COLO829 (cell line): ENCODE measurements at regions not wholly inside any gene's neighbourhood (a gene's known extent, or its start where the extent isn't known, plus 50 kb on each side); places are given as distances from the start of the nearest gene placed in this dataset.
"Not testable (repeated sequence)": the region's sequence is repeated elsewhere in the genome, so short reads cannot be mapped to it uniquely, and the experiment has no call there.

Source experiments
- DNase-seq: peaks from one replicate; pipeline ENCODE4 v3.0.0; 2012; ENCODE audit warnings: low spot score

DNA sequence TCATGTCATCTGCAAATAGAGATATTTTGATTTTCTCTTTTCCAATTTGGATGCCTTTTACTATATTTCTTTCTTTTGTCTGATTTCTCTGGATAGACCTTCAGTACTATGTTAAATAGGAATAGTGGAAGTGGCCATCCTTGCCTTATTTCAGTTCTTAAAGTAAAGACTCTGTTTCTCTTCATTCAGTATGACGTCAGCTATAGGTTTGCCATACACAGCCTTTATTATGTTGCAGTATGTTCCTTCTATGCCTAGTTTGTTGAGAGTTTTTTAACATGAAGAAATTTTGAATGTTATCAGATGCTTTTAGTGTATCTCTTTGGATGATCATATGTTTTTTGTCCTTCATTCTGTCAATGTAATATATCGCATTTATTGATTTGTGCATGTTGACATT lies 566.7 kb upstream of the ROBO1 start:
- DNase-seq, result no peak

GRCh38 chr3:80331494-80332170 lies 563.8 kb upstream of the ROBO1 start:
- DNase-seq, result no peak

DNA sequence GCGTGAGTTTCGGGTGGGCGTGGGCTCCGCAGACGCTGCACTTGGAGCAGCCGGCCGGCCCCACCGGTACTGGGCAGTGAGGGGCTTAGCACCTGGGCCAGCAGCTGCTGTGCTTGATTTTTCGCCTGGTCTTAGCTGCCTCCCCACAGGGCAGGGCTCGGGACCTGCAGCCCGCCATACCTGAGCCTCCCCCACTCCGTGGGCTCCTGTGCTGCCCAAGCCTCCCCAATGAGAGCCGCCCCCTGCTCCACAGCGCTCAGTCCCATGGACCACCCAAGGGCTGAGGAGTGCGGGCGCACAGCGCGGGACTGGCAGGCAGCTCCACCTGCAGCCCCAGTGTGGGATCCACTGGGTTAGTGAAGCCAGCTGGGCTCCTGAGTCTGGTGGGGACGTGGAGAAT lies 546.7 kb upstream of the ROBO1 start:
- DNase-seq, result not testable (repeated sequence)

- DNase-seq, result no peak
Observed at GRCh38 chr3:80308637-80309036, 540.8 kb upstream of the ROBO1 start.

GRCh38 chr3:80307844-80308243 lies 540.0 kb upstream of the ROBO1 start:
- DNase-seq, result no peak

DNA sequence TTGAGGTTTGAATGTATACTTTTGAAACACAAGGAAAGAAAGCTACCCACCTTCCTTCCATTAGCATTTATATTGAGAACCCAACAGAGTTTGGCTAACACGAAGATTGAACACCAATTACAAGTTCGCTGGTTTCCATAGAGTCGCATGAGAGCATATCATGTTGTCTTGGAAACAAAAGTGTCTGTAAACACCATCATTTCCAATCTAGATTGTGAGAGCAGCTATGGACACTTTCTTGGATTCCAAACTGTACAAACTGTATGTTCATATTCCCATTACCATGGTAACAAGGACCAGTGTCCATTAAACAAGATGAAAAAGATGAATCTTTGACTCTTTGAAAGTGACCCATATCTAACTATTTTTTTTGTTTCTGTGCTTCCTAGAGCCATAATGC lies 529.9 kb upstream of the ROBO1 start:
- DNase-seq, result no peak

DNA sequence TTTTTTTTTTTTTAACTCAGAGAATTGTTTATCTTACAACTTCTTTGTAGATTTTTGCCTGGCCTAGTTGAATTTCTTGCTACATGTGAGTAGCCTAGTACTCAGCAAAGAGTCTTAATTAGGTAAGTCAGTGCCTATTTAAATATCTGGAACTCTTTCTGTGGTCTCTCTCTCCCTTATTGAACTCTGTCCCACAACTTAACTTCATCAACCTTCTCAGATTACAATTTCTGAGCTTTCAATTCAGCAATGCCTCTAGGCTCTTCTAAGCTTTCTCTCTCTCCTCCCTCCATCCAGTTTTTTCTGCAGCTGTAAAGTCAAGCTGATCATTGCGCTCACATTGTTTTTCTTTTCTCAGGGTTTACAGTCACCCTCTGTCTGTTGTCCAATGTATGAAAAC lies 517.6 kb upstream of the ROBO1 start:
- no peak for DNase-seq

GRCh38 chr3:80283783-80284182 lies 516.0 kb upstream of the ROBO1 start:
- no peak for DNase-seq

DNA sequence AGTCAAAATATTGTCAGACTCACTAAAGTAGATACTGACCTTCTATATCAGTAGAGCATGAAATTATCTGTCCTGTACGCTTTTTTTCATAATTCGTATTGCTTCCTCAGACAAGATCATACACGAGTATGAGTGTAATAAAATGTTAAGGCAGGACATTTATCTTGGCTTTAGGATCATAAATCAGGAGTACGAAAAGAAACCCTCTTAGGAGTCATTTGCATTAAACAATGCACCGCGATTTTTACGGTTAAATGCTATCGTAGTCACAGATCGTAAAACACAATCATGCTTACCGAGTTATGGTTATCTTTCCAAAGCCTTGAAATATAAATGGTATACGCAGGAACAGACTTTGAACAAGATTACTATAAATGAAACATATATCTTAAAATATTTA lies 510.3 kb upstream of the ROBO1 start:
- no peak for DNase-seq

DNA sequence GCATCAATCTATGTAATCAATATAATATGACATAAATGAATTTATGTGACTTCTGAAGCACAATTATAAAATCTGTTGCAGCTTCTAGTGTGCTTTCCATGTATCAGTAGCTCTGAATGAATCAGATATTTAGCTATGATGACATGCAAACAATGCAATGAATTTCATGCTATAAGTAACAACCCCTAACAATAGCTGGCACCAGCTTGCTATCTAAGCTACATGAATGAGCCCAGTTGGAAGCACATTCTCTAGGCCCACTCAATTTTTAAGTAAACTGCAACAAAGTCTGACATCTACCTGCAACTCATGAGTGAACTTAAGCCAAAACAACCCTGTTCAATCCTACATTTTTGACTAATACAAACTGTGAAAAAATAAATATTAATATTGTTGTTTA lies 507.3 kb upstream of the ROBO1 start:
- DNase-seq, result no peak

GRCh38 chr3:80263260-80263659 lies 495.5 kb upstream of the ROBO1 start:
- DNase-seq, result no peak

- no peak for DNase-seq
Observed at GRCh38 chr3:80261082-80261481, 493.3 kb upstream of the ROBO1 start.

DNA sequence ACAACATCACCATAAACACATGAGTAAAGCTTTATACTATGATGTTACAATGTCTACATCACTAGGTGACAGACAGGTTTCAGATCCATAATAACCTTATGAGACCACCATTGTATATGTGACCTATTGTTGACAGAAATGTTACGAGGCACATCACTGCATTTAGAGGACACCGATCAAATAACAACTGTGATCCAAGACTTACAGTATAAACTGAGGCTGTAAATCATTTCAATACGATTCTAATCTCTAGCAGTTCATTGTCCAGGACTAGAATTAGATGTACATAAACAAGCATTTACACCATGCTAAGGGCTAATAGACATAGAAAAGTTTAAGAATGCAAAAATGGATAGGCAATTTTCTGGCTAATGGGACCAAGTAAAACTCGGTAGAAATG lies 491.9 kb upstream of the ROBO1 start:
- no peak for DNase-seq

DNA sequence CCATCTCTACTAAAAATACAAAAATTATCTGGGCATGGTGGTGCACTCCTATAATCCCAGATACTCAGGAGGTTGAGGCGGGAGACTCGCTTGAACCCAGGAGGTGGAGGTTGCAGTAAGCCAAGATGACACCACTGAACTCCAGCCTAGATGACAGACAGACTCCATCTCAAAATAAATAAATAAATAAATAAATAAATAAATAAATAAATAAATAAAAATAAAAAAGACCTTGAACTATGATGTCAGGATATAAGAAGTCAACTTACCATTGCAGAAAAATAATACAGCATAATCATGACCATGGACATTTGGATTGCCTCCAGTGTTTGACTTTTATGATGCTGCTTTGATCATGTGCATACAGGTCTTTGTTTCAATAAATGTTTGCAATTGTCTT lies 484.3 kb upstream of the ROBO1 start:
- no peak for DNase-seq

DNA sequence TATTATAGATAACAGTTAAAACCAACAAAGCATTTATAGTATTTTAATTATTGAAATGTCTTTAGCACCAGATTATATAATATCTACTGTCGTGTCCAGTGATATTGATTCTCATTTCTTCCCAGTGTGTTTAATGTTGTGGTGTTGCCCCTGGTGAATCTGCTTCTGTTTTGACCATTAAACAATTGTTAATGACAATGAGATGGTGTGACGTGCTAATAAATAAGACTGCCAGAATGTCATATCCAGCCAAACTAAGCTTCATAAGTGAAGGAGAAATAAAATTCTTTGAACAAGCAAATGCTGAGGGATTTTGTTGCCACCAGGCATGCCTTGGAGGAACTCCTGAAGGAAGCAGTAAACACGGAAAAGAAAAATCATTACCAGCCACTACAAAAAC lies 480.0 kb upstream of the ROBO1 start:
- no peak for DNase-seq

- DNase-seq, result no peak
Observed at GRCh38 chr3:80244390-80244789, 476.6 kb upstream of the ROBO1 start.

DNA sequence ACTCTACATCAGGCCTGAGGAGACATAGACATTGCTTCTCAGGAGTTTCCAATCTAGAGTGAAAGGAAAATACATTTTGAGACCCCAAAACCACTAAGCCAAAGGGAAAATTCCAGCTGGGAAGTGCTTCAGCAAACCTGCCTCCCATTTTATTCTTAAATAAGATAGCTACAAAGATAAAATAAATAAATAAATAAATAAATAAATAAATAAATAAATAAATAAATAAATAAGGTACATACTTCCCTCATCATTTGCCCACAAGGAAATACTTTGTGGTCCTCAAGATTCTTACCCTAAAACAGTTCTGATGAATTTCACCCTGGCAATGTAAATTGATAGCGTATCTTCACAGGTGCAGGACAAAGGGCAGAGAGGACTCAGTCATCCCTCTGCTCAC lies 474.0 kb upstream of the ROBO1 start:
- no peak for DNase-seq

DNA sequence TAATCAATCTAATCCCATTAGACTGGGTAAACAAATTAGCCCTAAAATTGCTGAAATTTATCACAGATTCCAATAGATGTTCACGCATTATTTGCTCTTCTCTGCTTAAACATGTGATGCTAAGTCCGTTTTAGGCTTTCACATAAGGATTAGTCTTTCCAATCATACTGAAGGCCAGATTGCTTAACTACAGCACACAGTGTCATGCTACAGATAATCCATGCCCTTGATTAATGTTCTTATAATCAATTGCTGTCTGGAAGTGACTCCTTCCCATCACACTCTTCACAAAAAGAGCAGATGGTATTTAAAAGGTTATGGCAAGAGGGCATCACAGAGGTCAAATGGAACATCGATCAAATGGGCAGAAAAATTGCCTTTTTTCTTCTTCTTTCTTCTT lies 471.5 kb upstream of the ROBO1 start:
- DNase-seq, result no peak

- no peak for DNase-seq
Observed at GRCh38 chr3:80238606-80239005, 470.8 kb upstream of the ROBO1 start.

DNA sequence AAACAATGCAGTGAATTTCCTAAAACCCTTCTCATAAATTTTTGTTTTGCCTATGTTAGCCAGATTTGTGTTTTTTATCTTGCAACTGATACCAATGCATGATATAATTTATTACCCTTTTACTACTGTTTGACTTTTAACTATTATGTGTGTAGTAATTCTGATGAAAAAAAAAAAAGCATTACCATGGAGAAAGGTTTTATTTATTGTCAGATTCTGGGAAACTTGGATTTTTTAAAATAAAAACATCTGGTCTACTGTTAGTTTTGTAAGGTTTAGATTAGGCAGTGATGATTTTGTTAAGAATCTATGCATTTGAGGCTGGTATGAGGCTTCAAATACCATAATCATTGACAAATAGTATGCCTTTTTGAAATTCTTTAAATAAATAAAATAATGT lies 470.4 kb upstream of the ROBO1 start:
- DNase-seq, result no peak

GRCh38 chr3:80234706-80235105 lies 466.9 kb upstream of the ROBO1 start:
- DNase-seq, result no peak

- no peak for DNase-seq
Observed at GRCh38 chr3:80233576-80233975, 465.8 kb upstream of the ROBO1 start.

- peak; percentile 43 for DNase-seq
Observed at GRCh38 chr3:80232760-80233159, 465.0 kb upstream of the ROBO1 start.

DNA sequence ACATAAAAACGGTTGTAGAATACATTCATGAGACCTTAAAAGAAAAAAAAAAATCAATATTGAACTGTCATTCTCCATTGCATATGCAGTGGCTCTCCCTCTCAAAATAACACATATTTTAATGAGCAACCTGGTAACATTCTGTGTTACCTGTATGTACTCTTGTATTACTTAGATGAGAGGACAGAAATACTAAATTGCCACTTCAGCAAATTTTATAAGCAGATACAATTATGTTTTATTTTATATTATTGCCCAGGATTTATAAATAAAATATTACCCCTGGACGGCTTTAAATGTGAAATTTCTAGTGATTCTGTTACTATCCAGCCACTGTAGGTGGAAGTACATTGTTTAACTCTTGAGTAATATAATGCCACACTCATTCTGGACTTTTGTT lies 463.2 kb upstream of the ROBO1 start:
- no peak for DNase-seq

DNA sequence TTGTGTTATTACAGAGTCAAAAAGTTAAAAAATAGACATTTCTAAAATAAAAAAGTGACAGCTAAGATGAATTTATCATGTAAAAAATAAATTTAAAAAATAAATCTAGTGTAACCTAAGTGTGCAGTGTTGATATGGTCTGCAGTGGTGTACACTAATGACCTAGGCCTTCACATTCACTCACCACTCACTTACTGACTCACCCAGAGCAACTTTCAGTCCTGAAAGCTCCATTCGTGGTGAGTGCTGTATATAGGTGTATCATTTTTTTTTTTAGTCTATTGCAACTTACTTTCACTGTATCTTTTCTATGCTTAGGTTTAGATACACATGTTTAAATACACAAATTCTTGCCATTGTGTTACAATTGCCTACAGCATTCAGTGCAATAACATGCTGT lies 459.4 kb upstream of the ROBO1 start:
- no peak for DNase-seq
